GM23338 (cell line): ENCODE measurements at regions not wholly inside any gene's neighbourhood (a gene's known extent, or its start where the extent isn't known, plus 50 kb on each side); places are given as distances from the start of the nearest gene placed in this dataset.

ENCODE experiments used
- ATAC-seq: fragments of 200-7000 bp; cut with Tn5 transposase; 3 replicates; pipeline ENCODE4 v1.9.1; 2020
- DNase-seq: peaks from one replicate; pipeline ENCODE4 v3.0.0-alpha.2; 2015; ENCODE audit warnings: low spot score
- H2AFZ ChIP-seq: fragments of 200-600 bp; sonication (generic); 2 replicates; pipeline ENCODE4 v1.8.0; 2016; ENCODE audit warnings: antibody characterized with exemption, mild to moderate bottlenecking, moderate library complexity
- H3F3A ChIP-seq: fragments of 200-600 bp; sonication (generic); replicated peaks from 2 replicates; pipeline ENCODE4 v1.8.0; 2017; ENCODE audit warnings: antibody characterized with exemption, mixed run types, low read depth
- H3K27ac ChIP-seq: fragments of 200-600 bp; sonication (generic); 2 replicates; pipeline ENCODE4 v1.6.1; 2016; ENCODE audit warnings: low read depth
- H3K27me3 ChIP-seq: fragments of 200-600 bp; sonication (generic); 2 replicates; pipeline ENCODE4 v1.8.0; 2016; ENCODE audit warnings: mild to moderate bottlenecking, mixed run types, moderate library complexity; ENCODE audit not compliant: insufficient read depth
- H3K36me3 ChIP-seq: fragments of 200-600 bp; sonication (generic); 2 replicates; pipeline ENCODE4 v1.8.0; 2016; ENCODE audit warnings: mild to moderate bottlenecking; ENCODE audit not compliant: insufficient read depth
- H3K4me1 ChIP-seq: fragments of 200-600 bp; sonication (generic); 2 replicates; pipeline ENCODE4 v1.8.0; 2016; ENCODE audit warnings: mild to moderate bottlenecking, moderate library complexity; ENCODE audit not compliant: insufficient read depth
- H3K4me2 ChIP-seq: fragments of 200-600 bp; sonication (generic); 2 replicates; pipeline ENCODE4 v1.7.1; 2017; ENCODE audit warnings: mixed run types
- H3K4me3 ChIP-seq: fragments of 200-600 bp; sonication (generic); 2 replicates; pipeline ENCODE4 v1.6.1; 2016; ENCODE audit warnings: mixed run types
- H3K79me2 ChIP-seq: fragments of 200-600 bp; sonication (generic); replicated peaks from 2 replicates; pipeline ENCODE4 v1.8.0; 2017; ENCODE audit warnings: mild to moderate bottlenecking; ENCODE audit not compliant: insufficient read depth
- H3K9me2 ChIP-seq: fragments of 200-600 bp; sonication (generic); 2 replicates; pipeline ENCODE4 v1.8.0; 2017; ENCODE audit not compliant: insufficient read depth
- H4K20me1 ChIP-seq: fragments of 200-600 bp; sonication (generic); replicated peaks from 2 replicates; pipeline ENCODE4 v1.8.0; 2017; ENCODE audit warnings: mild to moderate bottlenecking; ENCODE audit not compliant: insufficient read depth
- H3K27ac Mint-ChIP-seq: 2 replicates; pipeline ENCODE4 v1.8.0; 2020; ENCODE audit warnings: inconsistent platforms, mild to moderate bottlenecking, moderate library complexity, mixed read lengths
- H3K27me3 Mint-ChIP-seq: 3 replicates; pipeline ENCODE4 v1.8.0; 2022; ENCODE audit warnings: low read depth, mild to moderate bottlenecking, moderate library complexity, mixed read lengths, inconsistent platforms; ENCODE audit not compliant: insufficient read depth, poor library complexity
- H3K36me3 Mint-ChIP-seq: 3 replicates; pipeline ENCODE4 v1.8.0; 2021; ENCODE audit warnings: low read depth, mild to moderate bottlenecking, inconsistent platforms, moderate library complexity, mixed read lengths
- H3K4me1 Mint-ChIP-seq: 3 replicates; pipeline ENCODE4 v1.8.0; 2020; ENCODE audit warnings: mild to moderate bottlenecking, inconsistent platforms, mixed read lengths
- H3K4me3 Mint-ChIP-seq: 3 replicates; pipeline ENCODE4 v1.8.0; 2021; ENCODE audit warnings: moderate library complexity, mild to moderate bottlenecking, inconsistent platforms, mixed read lengths
- H3K9me3 Mint-ChIP-seq: 3 replicates; pipeline ENCODE4 v1.8.0; 2020; ENCODE audit warnings: moderate library complexity, mild to moderate bottlenecking, inconsistent platforms, mixed read lengths
- CREB1 ChIP-seq: fragments of 250-450 bp; sonication (Bioruptor Pico); IDR thresholded peaks from 2 replicates; pipeline ENCODE4 v1.5.0; 2020; ENCODE audit warnings: low read depth, mild to moderate bottlenecking, moderate library complexity
- EZH2 ChIP-seq: fragments of 200-600 bp; sonication (generic); IDR thresholded peaks from one replicate; pipeline ENCODE4 v1.8.0; 2017; ENCODE audit warnings: antibody characterized with exemption, mild to moderate bottlenecking, low read depth; ENCODE audit not compliant: unreplicated experiment
- EZH2phosphoT487 ChIP-seq: fragments of 200-600 bp; sonication (generic); IDR thresholded peaks from one replicate; pipeline ENCODE4 v1.8.1; 2018; ENCODE audit warnings: antibody characterized with exemption; ENCODE audit not compliant: unreplicated experiment
- JUNB ChIP-seq: IDR thresholded peaks from one replicate; pipeline ENCODE4 v1.6.1; 2016; ENCODE audit warnings: antibody characterized with exemption; ENCODE audit not compliant: unreplicated experiment
- NANOG ChIP-seq: IDR thresholded peaks from 2 replicates; pipeline ENCODE4 v1.6.1; 2016; ENCODE audit warnings: antibody characterized with exemption, borderline replicate concordance
- POLR2AphosphoS5 ChIP-seq: IDR thresholded peaks from 2 replicates; pipeline ENCODE4 v1.6.1; 2016; ENCODE audit warnings: antibody characterized with exemption, low read depth
- STAT1 ChIP-seq: IDR thresholded peaks from one replicate; pipeline ENCODE4 v1.6.1; 2016; ENCODE audit warnings: antibody characterized with exemption; ENCODE audit not compliant: unreplicated experiment
- ZNF114 ChIP-seq: fragments of 250-450 bp; sonication (Bioruptor Pico); IDR thresholded peaks from 2 replicates; pipeline ENCODE4 v1.5.0; 2020; ENCODE audit warnings: mild to moderate bottlenecking, moderate library complexity
- ZNF331 ChIP-seq: fragments of 250-450 bp; sonication (Bioruptor Pico); IDR thresholded peaks from 2 replicates; pipeline ENCODE4 v1.5.0; 2020; ENCODE audit warnings: low read depth, mild to moderate bottlenecking, moderate library complexity
- TF ChIP-seq, protein P1 (sequence below): IDR thresholded peaks from one replicate; pipeline ENCODE4 v1.6.1; 2018; ENCODE audit warnings: antibody characterized with exemption; ENCODE audit not compliant: unreplicated experiment
- TF ChIP-seq, protein P2 (sequence below): fragments of 250-450 bp; sonication (Bioruptor Pico); IDR thresholded peaks from 2 replicates; pipeline ENCODE4 v1.5.0; 2020; ENCODE audit warnings: mild to moderate bottlenecking, moderate library complexity
- TF ChIP-seq, protein P3 (sequence below): IDR thresholded peaks from 2 replicates; pipeline ENCODE4 v1.6.1; 2016; ENCODE audit warnings: antibody characterized with exemption

DNA sequence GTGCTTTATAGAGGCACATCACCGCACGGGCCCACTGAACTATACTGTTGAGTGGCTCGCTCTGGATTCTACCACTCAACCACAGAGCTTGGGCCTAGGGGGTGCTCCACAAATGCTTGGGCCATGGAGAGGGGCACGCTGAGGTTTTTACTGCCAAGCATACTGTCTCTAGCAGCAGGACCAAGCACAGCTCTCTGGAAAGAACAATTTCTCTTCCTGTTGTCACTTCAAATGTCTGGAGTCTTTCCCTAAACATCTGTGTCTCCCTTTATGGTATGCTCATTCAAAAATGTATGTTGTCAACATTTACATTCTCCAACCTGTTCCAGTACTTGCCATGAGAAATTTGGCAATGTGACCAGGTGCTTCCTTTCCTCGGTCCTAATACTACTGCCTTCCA is 114.7 kb upstream of the TPM1 start:
- H3K4me3 Mint-ChIP-seq = no peak overlapping the region
- DNase-seq = no peak
- H3K27ac Mint-ChIP-seq = no peak overlapping the region
- Histone ChIP-seq H3K4me2 (no peak overlapping the region), H4K20me1 (no peaks in the 10 kb centered on the region), H3K36me3 (no peaks in the 10 kb centered on the region), H3F3A (no peaks in the 10 kb centered on the region), H3K27ac (no peak overlapping the region), H3K4me1 (no peaks in the 10 kb centered on the region), H2AFZ (no peak overlapping the region), H3K4me3 (no peak overlapping the region), H3K9me2 (peaks cover 4% of the 10 kb centered on the region; the same call in 1 of the 2 replicates), H3K27me3 (no peaks in the 10 kb centered on the region), H3K79me2 (no peaks in the 10 kb centered on the region)
- H3K27me3 Mint-ChIP-seq = no peaks in the 10 kb centered on the region
- no peaks in the 10 kb centered on the region; the same call in 2 of the 3 replicates for H3K4me1 Mint-ChIP-seq
- no peaks in the 10 kb centered on the region for H3K36me3 Mint-ChIP-seq
- no peaks in the 10 kb centered on the region; the same call in 2 of the 3 replicates for H3K9me3 Mint-ChIP-seq
- ATAC-seq = no peak
- TF ChIP-seq EZH2 (no peak), NANOG (no peak), ZNF114 (no peak), POLR2AphosphoS5 (no peak), JUNB (no peak), CREB1 (CRISPR knock-in tag) (no peak), STAT1 (no peak), ZNF331 (CRISPR knock-in tag) (no peak), EZH2phosphoT487 (no peak)
- TF ChIP-seq, protein P1, sequence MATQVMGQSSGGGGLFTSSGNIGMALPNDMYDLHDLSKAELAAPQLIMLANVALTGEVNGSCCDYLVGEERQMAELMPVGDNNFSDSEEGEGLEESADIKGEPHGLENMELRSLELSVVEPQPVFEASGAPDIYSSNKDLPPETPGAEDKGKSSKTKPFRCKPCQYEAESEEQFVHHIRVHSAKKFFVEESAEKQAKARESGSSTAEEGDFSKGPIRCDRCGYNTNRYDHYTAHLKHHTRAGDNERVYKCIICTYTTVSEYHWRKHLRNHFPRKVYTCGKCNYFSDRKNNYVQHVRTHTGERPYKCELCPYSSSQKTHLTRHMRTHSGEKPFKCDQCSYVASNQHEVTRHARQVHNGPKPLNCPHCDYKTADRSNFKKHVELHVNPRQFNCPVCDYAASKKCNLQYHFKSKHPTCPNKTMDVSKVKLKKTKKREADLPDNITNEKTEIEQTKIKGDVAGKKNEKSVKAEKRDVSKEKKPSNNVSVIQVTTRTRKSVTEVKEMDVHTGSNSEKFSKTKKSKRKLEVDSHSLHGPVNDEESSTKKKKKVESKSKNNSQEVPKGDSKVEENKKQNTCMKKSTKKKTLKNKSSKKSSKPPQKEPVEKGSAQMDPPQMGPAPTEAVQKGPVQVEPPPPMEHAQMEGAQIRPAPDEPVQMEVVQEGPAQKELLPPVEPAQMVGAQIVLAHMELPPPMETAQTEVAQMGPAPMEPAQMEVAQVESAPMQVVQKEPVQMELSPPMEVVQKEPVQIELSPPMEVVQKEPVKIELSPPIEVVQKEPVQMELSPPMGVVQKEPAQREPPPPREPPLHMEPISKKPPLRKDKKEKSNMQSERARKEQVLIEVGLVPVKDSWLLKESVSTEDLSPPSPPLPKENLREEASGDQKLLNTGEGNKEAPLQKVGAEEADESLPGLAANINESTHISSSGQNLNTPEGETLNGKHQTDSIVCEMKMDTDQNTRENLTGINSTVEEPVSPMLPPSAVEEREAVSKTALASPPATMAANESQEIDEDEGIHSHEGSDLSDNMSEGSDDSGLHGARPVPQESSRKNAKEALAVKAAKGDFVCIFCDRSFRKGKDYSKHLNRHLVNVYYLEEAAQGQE = no peak
- TF ChIP-seq, protein P2, sequence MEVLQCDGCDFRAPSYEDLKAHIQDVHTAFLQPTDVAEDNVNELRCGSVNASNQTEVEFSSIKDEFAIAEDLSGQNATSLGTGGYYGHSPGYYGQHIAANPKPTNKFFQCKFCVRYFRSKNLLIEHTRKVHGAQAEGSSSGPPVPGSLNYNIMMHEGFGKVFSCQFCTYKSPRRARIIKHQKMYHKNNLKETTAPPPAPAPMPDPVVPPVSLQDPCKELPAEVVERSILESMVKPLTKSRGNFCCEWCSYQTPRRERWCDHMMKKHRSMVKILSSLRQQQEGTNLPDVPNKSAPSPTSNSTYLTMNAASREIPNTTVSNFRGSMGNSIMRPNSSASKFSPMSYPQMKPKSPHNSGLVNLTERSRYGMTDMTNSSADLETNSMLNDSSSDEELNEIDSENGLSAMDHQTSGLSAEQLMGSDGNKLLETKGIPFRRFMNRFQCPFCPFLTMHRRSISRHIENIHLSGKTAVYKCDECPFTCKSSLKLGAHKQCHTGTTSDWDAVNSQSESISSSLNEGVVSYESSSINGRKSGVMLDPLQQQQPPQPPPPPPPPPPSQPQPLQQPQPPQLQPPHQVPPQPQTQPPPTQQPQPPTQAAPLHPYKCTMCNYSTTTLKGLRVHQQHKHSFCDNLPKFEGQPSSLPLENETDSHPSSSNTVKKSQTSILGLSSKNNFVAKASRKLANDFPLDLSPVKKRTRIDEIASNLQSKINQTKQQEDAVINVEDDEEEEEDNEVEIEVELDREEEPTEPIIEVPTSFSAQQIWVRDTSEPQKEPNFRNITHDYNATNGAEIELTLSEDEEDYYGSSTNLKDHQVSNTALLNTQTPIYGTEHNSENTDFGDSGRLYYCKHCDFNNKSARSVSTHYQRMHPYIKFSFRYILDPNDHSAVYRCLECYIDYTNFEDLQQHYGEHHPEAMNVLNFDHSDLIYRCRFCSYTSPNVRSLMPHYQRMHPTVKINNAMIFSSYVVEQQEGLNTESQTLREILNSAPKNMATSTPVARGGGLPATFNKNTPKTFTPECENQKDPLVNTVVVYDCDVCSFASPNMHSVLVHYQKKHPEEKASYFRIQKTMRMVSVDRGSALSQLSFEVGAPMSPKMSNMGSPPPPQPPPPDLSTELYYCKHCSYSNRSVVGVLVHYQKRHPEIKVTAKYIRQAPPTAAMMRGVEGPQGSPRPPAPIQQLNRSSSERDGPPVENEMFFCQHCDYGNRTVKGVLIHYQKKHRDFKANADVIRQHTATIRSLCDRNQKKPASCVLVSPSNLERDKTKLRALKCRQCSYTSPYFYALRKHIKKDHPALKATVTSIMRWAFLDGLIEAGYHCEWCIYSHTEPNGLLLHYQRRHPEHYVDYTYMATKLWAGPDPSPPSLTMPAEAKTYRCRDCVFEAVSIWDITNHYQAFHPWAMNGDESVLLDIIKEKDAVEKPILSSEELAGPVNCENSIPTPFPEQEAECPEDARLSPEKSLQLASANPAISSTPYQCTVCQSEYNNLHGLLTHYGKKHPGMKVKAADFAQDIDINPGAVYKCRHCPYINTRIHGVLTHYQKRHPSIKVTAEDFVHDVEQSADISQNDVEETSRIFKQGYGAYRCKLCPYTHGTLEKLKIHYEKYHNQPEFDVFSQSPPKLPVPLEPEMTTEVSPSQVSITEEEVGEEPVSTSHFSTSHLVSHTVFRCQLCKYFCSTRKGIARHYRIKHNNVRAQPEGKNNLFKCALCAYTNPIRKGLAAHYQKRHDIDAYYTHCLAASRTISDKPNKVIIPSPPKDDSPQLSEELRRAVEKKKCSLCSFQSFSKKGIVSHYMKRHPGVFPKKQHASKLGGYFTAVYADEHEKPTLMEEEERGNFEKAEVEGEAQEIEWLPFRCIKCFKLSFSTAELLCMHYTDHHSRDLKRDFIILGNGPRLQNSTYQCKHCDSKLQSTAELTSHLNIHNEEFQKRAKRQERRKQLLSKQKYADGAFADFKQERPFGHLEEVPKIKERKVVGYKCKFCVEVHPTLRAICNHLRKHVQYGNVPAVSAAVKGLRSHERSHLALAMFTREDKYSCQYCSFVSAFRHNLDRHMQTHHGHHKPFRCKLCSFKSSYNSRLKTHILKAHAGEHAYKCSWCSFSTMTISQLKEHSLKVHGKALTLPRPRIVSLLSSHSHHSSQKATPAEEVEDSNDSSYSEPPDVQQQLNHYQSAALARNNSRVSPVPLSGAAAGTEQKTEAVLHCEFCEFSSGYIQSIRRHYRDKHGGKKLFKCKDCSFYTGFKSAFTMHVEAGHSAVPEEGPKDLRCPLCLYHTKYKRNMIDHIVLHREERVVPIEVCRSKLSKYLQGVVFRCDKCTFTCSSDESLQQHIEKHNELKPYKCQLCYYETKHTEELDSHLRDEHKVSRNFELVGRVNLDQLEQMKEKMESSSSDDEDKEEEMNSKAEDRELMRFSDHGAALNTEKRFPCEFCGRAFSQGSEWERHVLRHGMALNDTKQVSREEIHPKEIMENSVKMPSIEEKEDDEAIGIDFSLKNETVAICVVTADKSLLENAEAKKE = no peak
- TF ChIP-seq, protein P3, sequence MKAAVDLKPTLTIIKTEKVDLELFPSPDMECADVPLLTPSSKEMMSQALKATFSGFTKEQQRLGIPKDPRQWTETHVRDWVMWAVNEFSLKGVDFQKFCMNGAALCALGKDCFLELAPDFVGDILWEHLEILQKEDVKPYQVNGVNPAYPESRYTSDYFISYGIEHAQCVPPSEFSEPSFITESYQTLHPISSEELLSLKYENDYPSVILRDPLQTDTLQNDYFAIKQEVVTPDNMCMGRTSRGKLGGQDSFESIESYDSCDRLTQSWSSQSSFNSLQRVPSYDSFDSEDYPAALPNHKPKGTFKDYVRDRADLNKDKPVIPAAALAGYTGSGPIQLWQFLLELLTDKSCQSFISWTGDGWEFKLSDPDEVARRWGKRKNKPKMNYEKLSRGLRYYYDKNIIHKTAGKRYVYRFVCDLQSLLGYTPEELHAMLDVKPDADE = no peak
